ENCODE measurements at regions not wholly inside any gene's neighbourhood (a gene's known extent, or its start where the extent isn't known, plus 50 kb on each side); places are given as distances from the start of the nearest gene placed in this dataset.

DNA sequence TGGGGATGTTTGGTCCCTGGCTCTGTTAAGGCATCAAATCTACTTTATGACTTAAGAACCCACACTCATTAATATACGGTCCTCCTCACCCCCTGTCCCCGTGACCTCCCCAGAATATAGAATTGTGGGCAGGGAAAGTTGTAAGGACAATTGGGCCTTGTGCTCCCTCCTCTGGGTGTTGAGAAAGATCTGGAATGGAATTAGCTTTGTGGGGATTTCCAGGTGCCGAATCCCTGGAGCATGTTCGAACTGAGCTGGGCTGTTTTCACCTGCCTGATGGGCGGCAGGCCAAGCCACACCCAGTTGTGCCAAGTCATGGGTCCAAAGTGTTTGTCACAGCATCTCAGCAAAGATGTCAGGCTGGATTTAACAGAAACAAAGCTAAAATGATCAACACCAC is 349.3 kb upstream of the KLF3 start:
- no peak for TF ChIP-seq CTCF (IDR thresholded peaks at IDR 0.05; ENCODE audit: low read depth, low read length)
- no peak for TF ChIP-seq EZH2phosphoT487 (IDR thresholded peaks at IDR 0.05; ENCODE audit: low read depth)
